ENCODE measurements at regions not wholly inside any gene's neighbourhood (a gene's known extent, or its start where the extent isn't known, plus 50 kb on each side); places are given as distances from the start of the nearest gene placed in this dataset.

DNA sequence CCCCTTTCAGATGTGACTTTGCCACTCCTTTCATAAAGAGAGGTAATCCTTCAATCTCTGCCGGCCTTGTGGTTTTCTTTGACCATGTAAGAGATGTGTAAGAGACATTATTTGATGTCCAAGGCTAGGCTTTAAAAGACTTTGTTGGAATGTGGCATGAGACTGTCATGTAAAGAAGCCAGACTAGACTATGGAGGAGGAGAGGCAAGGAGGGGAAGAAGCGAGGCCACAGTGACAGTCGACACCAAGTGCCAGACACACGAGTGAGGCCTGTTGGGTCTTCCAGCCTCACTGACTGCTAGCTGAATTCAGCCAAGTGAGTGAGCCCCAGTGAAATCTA is 1013.3 kb downstream of the MAT2B start:
- TF ChIP-seq POLR2A (IDR thresholded peaks at IDR 0.05; ENCODE audit: low read length): no peak
- no peak for TF ChIP-seq GATA1 (IDR thresholded peaks at IDR 0.05; ENCODE audit: low read depth, low read length)
